Endometrial microvascular endothelial cells (primary cell): ENCODE measurements at regions not wholly inside any gene's neighbourhood (a gene's known extent, or its start where the extent isn't known, plus 50 kb on each side); places are given as distances from the start of the nearest gene placed in this dataset.
"Not testable (repeated sequence)": the region's sequence is repeated elsewhere in the genome, so short reads cannot be mapped to it uniquely, and the experiment has no call there.

Source experiments
- in situ Hi-C: cut with HindIII; loops from 2 replicates; pipeline ENCODE4 v1.10.0; 2017; ENCODE audit warnings: low sequenced_read_pairs, low pct_unique_long_range_greater_than_20kb; ENCODE audit errors: inconsistent ontology term

GRCh38 chr5:145014109-145014508, 821.0 kb downstream of the PRELID2 start:
- in situ Hi-C loops: no loop called here

GRCh38 chr5:145010834-145011233, 824.3 kb downstream of the PRELID2 start:
- in situ Hi-C loops: no loop called here

GRCh38 chr5:145008876-145009530, 826.1 kb downstream of the PRELID2 start:
- in situ Hi-C loops: no loop called here

- in situ Hi-C loops: not testable (repeated sequence)
Measured at GRCh38 chr5:144994356-144994755, 823.7 kb downstream of the KCTD16 start.

- in situ Hi-C loops: no loop called here
Measured at GRCh38 chr5:144983101-144983500, 812.4 kb downstream of the KCTD16 start.

GRCh38 chr5:144979516-144980264, 809.0 kb downstream of the KCTD16 start:
- in situ Hi-C loops: no loop called here

GRCh38 chr5:144972317-144972716, 801.6 kb downstream of the KCTD16 start:
- in situ Hi-C loops: no loop called here

GRCh38 chr5:144971108-144971850, 800.6 kb downstream of the KCTD16 start:
- in situ Hi-C loops: no loop called here

GRCh38 chr5:144960296-144960695, 789.6 kb downstream of the KCTD16 start:
- in situ Hi-C loops: no loop called here

- in situ Hi-C loops: no loop called here
Measured at GRCh38 chr5:144958002-144958401, 787.3 kb downstream of the KCTD16 start.

- in situ Hi-C loops: no loop called here
Measured at GRCh38 chr5:144950996-144951395, 780.3 kb downstream of the KCTD16 start.

GRCh38 chr5:144947023-144947422, 776.4 kb downstream of the KCTD16 start:
- in situ Hi-C loops: no loop called here

GRCh38 chr5:144945503-144945902, 774.8 kb downstream of the KCTD16 start:
- in situ Hi-C loops: no loop called here

GRCh38 chr5:144944936-144945335, 774.3 kb downstream of the KCTD16 start:
- in situ Hi-C loops: no loop called here

GRCh38 chr5:144941004-144941403, 770.3 kb downstream of the KCTD16 start:
- in situ Hi-C loops: no loop called here

GRCh38 chr5:144918371-144918770, 747.7 kb downstream of the KCTD16 start:
- in situ Hi-C loops: no loop called here

- in situ Hi-C loops: no loop called here
Measured at GRCh38 chr5:144915452-144915851, 744.8 kb downstream of the KCTD16 start.

- in situ Hi-C loops: no loop called here
Measured at GRCh38 chr5:144913661-144914060, 743.0 kb downstream of the KCTD16 start.

GRCh38 chr5:144896473-144896872, 725.8 kb downstream of the KCTD16 start:
- in situ Hi-C loops: no loop called here

- in situ Hi-C loops: no loop called here
Measured at GRCh38 chr5:144886668-144887067, 716.0 kb downstream of the KCTD16 start.
